ENCODE measurements at regions not wholly inside any gene's neighbourhood (a gene's known extent, or its start where the extent isn't known, plus 50 kb on each side); places are given as distances from the start of the nearest gene placed in this dataset.

- Histone ChIP-seq H3K36me3 (no peaks in the 10 kb centered on the region), H3K9me3 (no peaks in the 10 kb centered on the region), H3K27me3 (replicated peaks; ENCODE audit: insufficient read depth) (no peaks in the 10 kb centered on the region), H3K4me1 (replicated peaks) (no peaks in the 10 kb centered on the region), H3K27ac (no peak overlapping the region), H3K4me3 (no peak overlapping the region)
- DNase-seq (ENCODE audit: low spot score), result no peak
- 28% methylated on average over 1 of the region's 1 CpG for WGBS
- intact Hi-C loops (cut with DNase I), result no loop called here
- TF ChIP-seq POLR2A (IDR thresholded peaks at IDR 0.05) (no peak), POLR2AphosphoS5 (IDR thresholded peaks at IDR 0.05) (no peak), CTCF (IDR thresholded peaks at IDR 0.05) (no peak)
Measured at GRCh38 chr2:181264001-181264400, 193.2 kb upstream of the ITGA4 start.

- WGBS, result 33% methylated on average over 1 of the region's 1 CpG
- TF ChIP-seq POLR2AphosphoS5 (IDR thresholded peaks at IDR 0.05), result no peak
- no peak for TF ChIP-seq CTCF (IDR thresholded peaks at IDR 0.05)
- no peak for TF ChIP-seq POLR2A (IDR thresholded peaks at IDR 0.05)
Measured at GRCh38 chr2:181264441-181264840, 192.7 kb upstream of the ITGA4 start.

GRCh38 chr2:181266614-181267013 lies 190.6 kb upstream of the ITGA4 start:
- H3K27me3 ChIP-seq (replicated peaks; ENCODE audit: insufficient read depth), result no peaks in the 10 kb centered on the region
- 68% methylated on average over 3 of the region's 3 CpGs for WGBS
- no peaks in the 10 kb centered on the region for H3K36me3 ChIP-seq
- H3K4me3 ChIP-seq, result no peak overlapping the region
- no peaks in the 10 kb centered on the region for H3K9me3 ChIP-seq
- no peaks in the 10 kb centered on the region for H3K4me1 ChIP-seq (replicated peaks)
- no peak overlapping the region for H3K27ac ChIP-seq
- TF ChIP-seq CTCF (IDR thresholded peaks at IDR 0.05) (no peak), POLR2A (IDR thresholded peaks at IDR 0.05) (no peak), POLR2AphosphoS5 (IDR thresholded peaks at IDR 0.05) (no peak)
- intact Hi-C loops (cut with DNase I), result no loop called here
- no peak for DNase-seq (ENCODE audit: low spot score)

More at GRCh38 chr2:181264441-181264840, 192.7 kb upstream of the ITGA4 start:
- Histone ChIP-seq H3K27ac (no peak overlapping the region), H3K36me3 (no peaks in the 10 kb centered on the region), H3K4me1 (replicated peaks) (no peaks in the 10 kb centered on the region), H3K27me3 (replicated peaks; ENCODE audit: insufficient read depth) (no peaks in the 10 kb centered on the region), H3K4me3 (no peak overlapping the region), H3K9me3 (no peaks in the 10 kb centered on the region)
- intact Hi-C loops (cut with DNase I), result no loop called here
- no peak for DNase-seq (ENCODE audit: low spot score)

- Histone ChIP-seq H3K9me3 (no peaks in the 10 kb centered on the region), H3K27ac (no peak overlapping the region), H3K4me3 (no peak overlapping the region), H3K27me3 (replicated peaks; ENCODE audit: insufficient read depth) (no peaks in the 10 kb centered on the region), H3K36me3 (no peaks in the 10 kb centered on the region), H3K4me1 (replicated peaks) (no peaks in the 10 kb centered on the region)
- intact Hi-C loops (cut with DNase I), result no loop called here
- WGBS, result 88% methylated on average over 3 of the region's 3 CpGs
- DNase-seq (ENCODE audit: low spot score), result no peak
- TF ChIP-seq POLR2A (IDR thresholded peaks at IDR 0.05) (no peak), CTCF (IDR thresholded peaks at IDR 0.05) (no peak), POLR2AphosphoS5 (IDR thresholded peaks at IDR 0.05) (no peak)
Measured at GRCh38 chr2:181268174-181268867, 188.9 kb upstream of the ITGA4 start.

- Histone ChIP-seq H3K27me3 (replicated peaks; ENCODE audit: insufficient read depth) (no peaks in the 10 kb centered on the region), H3K4me1 (replicated peaks) (no peaks in the 10 kb centered on the region), H3K27ac (no peak overlapping the region), H3K9me3 (no peaks in the 10 kb centered on the region), H3K36me3 (no peaks in the 10 kb centered on the region), H3K4me3 (no peak overlapping the region)
- TF ChIP-seq CTCF (IDR thresholded peaks at IDR 0.05) (no peak), POLR2AphosphoS5 (IDR thresholded peaks at IDR 0.05) (no peak), POLR2A (IDR thresholded peaks at IDR 0.05) (no peak)
- no peak for DNase-seq (ENCODE audit: low spot score)
- 64% methylated on average over 1 of the region's 1 CpG for WGBS
- intact Hi-C loops (cut with DNase I), result no loop called here
Measured at GRCh38 chr2:181273986-181274385, 183.2 kb upstream of the ITGA4 start.
